ENCODE measurements at regions not wholly inside any gene's neighbourhood (a gene's known extent, or its start where the extent isn't known, plus 50 kb on each side); places are given as distances from the start of the nearest gene placed in this dataset.

- Histone ChIP-seq H3K27me3 (ENCODE audit: insufficient read depth, poor library complexity, severe bottlenecking) (no peaks in the 10 kb centered on the region), H3K4me3 (replicated peaks; ENCODE audit: insufficient read depth, low read length) (no peak overlapping the region), H3K27ac (replicated peaks) (no peak overlapping the region)
- DNase-seq (ENCODE audit: low read depth in 1 of 2, low spot score in 1 of 2): no peak
- TF ChIP-seq SPI1 (IDR thresholded peaks at IDR 0.05; ENCODE audit: borderline replicate concordance, low read depth) (no peak), GABPA (IDR thresholded peaks at IDR 0.05; ENCODE audit: low read depth) (no peak), CTCF (IDR thresholded peaks at IDR 0.05; ENCODE audit: insufficient read depth, low read length) (no peak), POLR2AphosphoS5 (IDR thresholded peaks at IDR 0.05; ENCODE audit: low read depth) (no peak), REST (IDR thresholded peaks at IDR 0.05; ENCODE audit: insufficient replicate concordance, low read depth) (no peak)
Observed at GRCh38 chr16:66250686-66251431, 115.6 kb upstream of the CDH5 start.

GRCh38 chr16:66247516-66248481 lies 118.7 kb upstream of the CDH5 start:
- no peak for DNase-seq (ENCODE audit: low read depth in 1 of 2, low spot score in 1 of 2)

More at GRCh38 chr16:66247516-66248481, 118.7 kb upstream of the CDH5 start:
- TF ChIP-seq GABPA (IDR thresholded peaks at IDR 0.05; ENCODE audit: low read depth) (no peak), CTCF (IDR thresholded peaks at IDR 0.05; ENCODE audit: insufficient read depth, low read length) (no peak), REST (IDR thresholded peaks at IDR 0.05; ENCODE audit: insufficient replicate concordance, low read depth) (no peak), SPI1 (IDR thresholded peaks at IDR 0.05; ENCODE audit: borderline replicate concordance, low read depth) (no peak), POLR2AphosphoS5 (IDR thresholded peaks at IDR 0.05; ENCODE audit: low read depth) (no peak)
- Histone ChIP-seq H3K27ac (replicated peaks) (no peak overlapping the region), H3K4me3 (replicated peaks; ENCODE audit: insufficient read depth, low read length) (no peak overlapping the region), H3K27me3 (ENCODE audit: insufficient read depth, poor library complexity, severe bottlenecking) (no peaks in the 10 kb centered on the region)
